Lung microvascular endothelial cell (primary cell): ENCODE measurements at regions not wholly inside any gene's neighbourhood (a gene's known extent, or its start where the extent isn't known, plus 50 kb on each side); places are given as distances from the start of the nearest gene placed in this dataset.

Source experiments
- DNase-seq, 2 donors: peaks; one replicate each; pipeline versions ENCODE4 v3.0.0 to v3.0.0-alpha.2; 2010; ENCODE audit warnings: low read depth in 2 of 2

GRCh38 chr2:118207889-118208288 is 119.6 kb downstream of the INSIG2 start:
- DNase-seq, result no peak

GRCh38 chr2:118202707-118203303 is 114.5 kb downstream of the INSIG2 start:
- peak; percentile 56 to 68 for DNase-seq

- no peak for DNase-seq
These were observed 110.0 kb downstream of the INSIG2 start for GRCh38 chr2:118198268-118198667.

- peak; percentile 43 to 46 for DNase-seq
These were observed 108.9 kb downstream of the INSIG2 start for GRCh38 chr2:118197011-118197675.

- DNase-seq, result no peak
These were observed 102.2 kb downstream of the INSIG2 start for GRCh38 chr2:118190474-118190873.

GRCh38 chr2:118186858-118187254 is 98.6 kb downstream of the INSIG2 start:
- no peak for DNase-seq

- DNase-seq, result peak; percentile 85 to 90
These were observed 98.0 kb downstream of the INSIG2 start for GRCh38 chr2:118186110-118186857.

- peak; percentile 33 to 35 for DNase-seq
These were observed 97.2 kb downstream of the INSIG2 start for GRCh38 chr2:118185210-118186109.

GRCh38 chr2:118183381-118183780 is 95.1 kb downstream of the INSIG2 start:
- DNase-seq, result no peak

- DNase-seq, result no peak
These were observed 91.2 kb downstream of the INSIG2 start for GRCh38 chr2:118179445-118179844.

- no peak for DNase-seq
These were observed 89.6 kb downstream of the INSIG2 start for GRCh38 chr2:118177884-118178283.

- DNase-seq, result no peak
These were observed 89.0 kb downstream of the INSIG2 start for GRCh38 chr2:118177318-118177717.

GRCh38 chr2:118176601-118177000 is 88.3 kb downstream of the INSIG2 start:
- peak in 1 of 2 donors; percentile 28 for DNase-seq

- DNase-seq, result no peak
These were observed 83.3 kb downstream of the INSIG2 start for GRCh38 chr2:118171546-118171945.

- DNase-seq, result no peak
These were observed 81.2 kb downstream of the INSIG2 start for GRCh38 chr2:118169359-118170005.

- DNase-seq, result no peak
These were observed 80.3 kb downstream of the INSIG2 start for GRCh38 chr2:118168615-118169014.

GRCh38 chr2:118167026-118167425 is 78.8 kb downstream of the INSIG2 start:
- no peak for DNase-seq

GRCh38 chr2:118166242-118166641 is 78.0 kb downstream of the INSIG2 start:
- no peak for DNase-seq

GRCh38 chr2:118165595-118165994 is 77.3 kb downstream of the INSIG2 start:
- no peak for DNase-seq
